CD4-positive, alpha-beta T cell treated with Interleukin-15 for 1 hour (primary cell): ENCODE measurements at regions not wholly inside any gene's neighbourhood (a gene's known extent, or its start where the extent isn't known, plus 50 kb on each side); places are given as distances from the start of the nearest gene placed in this dataset.
"Not testable (repeated sequence)": the region's sequence is repeated elsewhere in the genome, so short reads cannot be mapped to it uniquely, and the experiment has no call there.

Experiments used
- DNase-seq: peaks from one replicate; pipeline ENCODE4 v3.0.0-alpha.2; 2020

- no peak for DNase-seq
Observed at GRCh38 chr13:91032104-91032503, 315.4 kb upstream of the MIR17HG start.

- DNase-seq = no peak
Observed at GRCh38 chr13:91036886-91037285, 310.6 kb upstream of the MIR17HG start.

- DNase-seq = no peak
Observed at GRCh38 chr13:91042870-91043269, 304.6 kb upstream of the MIR17HG start.

- DNase-seq = no peak
Observed at GRCh38 chr13:91045351-91046034, 302.0 kb upstream of the MIR17HG start.

GRCh38 chr13:91046715-91047327 is 300.7 kb upstream of the MIR17HG start:
- no peak for DNase-seq

GRCh38 chr13:91050970-91051369 is 296.5 kb upstream of the MIR17HG start:
- no peak for DNase-seq

GRCh38 chr13:91052876-91053275 is 294.6 kb upstream of the MIR17HG start:
- DNase-seq = no peak

GRCh38 chr13:91053318-91054065 is 294.0 kb upstream of the MIR17HG start:
- DNase-seq = no peak

- no peak for DNase-seq
Observed at GRCh38 chr13:91054902-91055301, 292.6 kb upstream of the MIR17HG start.

- no peak for DNase-seq
Observed at GRCh38 chr13:91056746-91057145, 290.7 kb upstream of the MIR17HG start.

GRCh38 chr13:91057507-91057906 is 290.0 kb upstream of the MIR17HG start:
- DNase-seq = not testable (repeated sequence)

GRCh38 chr13:91058066-91058465 is 289.4 kb upstream of the MIR17HG start:
- DNase-seq = no peak

GRCh38 chr13:91058919-91059318 is 288.6 kb upstream of the MIR17HG start:
- no peak for DNase-seq

- DNase-seq = no peak
Observed at GRCh38 chr13:91066745-91067144, 280.7 kb upstream of the MIR17HG start.

- no peak for DNase-seq
Observed at GRCh38 chr13:91072486-91072885, 275.0 kb upstream of the MIR17HG start.

- no peak for DNase-seq
Observed at GRCh38 chr13:91074091-91074490, 273.4 kb upstream of the MIR17HG start.

- no peak for DNase-seq
Observed at GRCh38 chr13:91076830-91077229, 270.7 kb upstream of the MIR17HG start.

- DNase-seq = no peak
Observed at GRCh38 chr13:91078093-91078679, 269.3 kb upstream of the MIR17HG start.

- no peak for DNase-seq
Observed at GRCh38 chr13:91079176-91079575, 268.3 kb upstream of the MIR17HG start.

GRCh38 chr13:91085127-91085526 is 262.4 kb upstream of the MIR17HG start:
- no peak for DNase-seq

GRCh38 chr13:91086936-91087716 is 260.4 kb upstream of the MIR17HG start:
- no peak for DNase-seq

- DNase-seq = no peak
Observed at GRCh38 chr13:91097269-91097668, 250.2 kb upstream of the MIR17HG start.

GRCh38 chr13:91099877-91100276 is 247.6 kb upstream of the MIR17HG start:
- DNase-seq = no peak
